ENCODE measurements at regions not wholly inside any gene's neighbourhood (a gene's known extent, or its start where the extent isn't known, plus 50 kb on each side); places are given as distances from the start of the nearest gene placed in this dataset.

DNA sequence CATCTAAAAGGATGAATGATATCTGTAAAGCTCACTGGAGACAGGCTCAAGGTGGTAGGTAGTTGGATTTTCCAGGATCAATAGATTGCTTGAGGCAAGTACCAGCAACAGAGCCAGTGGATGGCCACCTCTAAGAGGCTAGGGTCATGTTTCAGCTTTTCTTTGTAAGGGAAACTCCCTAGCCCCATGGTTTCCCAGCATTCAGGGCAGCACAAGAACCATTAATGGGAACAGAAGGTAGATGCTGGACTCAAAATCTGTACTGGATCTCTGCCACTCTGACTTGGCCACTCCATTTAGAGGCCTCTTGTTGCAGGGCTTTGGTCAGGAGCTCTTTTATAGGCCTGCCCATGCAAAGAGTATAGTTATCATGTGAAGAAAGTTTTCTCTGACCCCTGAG lies 76.1 kb upstream of the DYRK2 start:
- FAIRE-seq (no peak), DNase-seq (ENCODE audit: low read depth, low spot score) (no peak)
- no peak overlapping the region for H2AFZ ChIP-seq (ENCODE audit: control insufficient read depth, low read length)
- H3K27ac ChIP-seq (ENCODE audit: control insufficient read depth, insufficient read depth, low read length), result no peak overlapping the region
- H4K20me1 ChIP-seq (ENCODE audit: control insufficient read depth, extremely low read depth, insufficient read depth, low read length), result no peaks in the 10 kb centered on the region
- H3K4me3 ChIP-seq (ENCODE audit: control insufficient read depth in 2 of 3, extremely low read depth in 1 of 3, insufficient read depth in 2 of 3, low read depth in 1 of 3, low read length in 3 of 3), result no peak overlapping the region
- dilution Hi-C loops (cut with MboI; ENCODE audit: extremely low pct_ligation_motif_present, low sequenced_read_pairs), result no loop called here
- no peak overlapping the region for H3K4me2 ChIP-seq (ENCODE audit: control insufficient read depth, extremely low read depth, insufficient read depth, low read depth, low read length)
- no peaks in the 10 kb centered on the region for H3K79me2 ChIP-seq (ENCODE audit: control insufficient read depth, insufficient read depth, low read length)
- no peaks in the 10 kb centered on the region for H3K36me3 ChIP-seq (ENCODE audit: control insufficient read depth in 2 of 2, extremely low read depth in 1 of 2, insufficient read depth in 2 of 2, low read length in 2 of 2)
- TF ChIP-seq EZH2 (IDR thresholded peaks at IDR 0.05; ENCODE audit: low read length) (no peak), CTCF (optimal IDR thresholded peaks at IDR 0.05 in 1 of 3, IDR thresholded peaks at IDR 0.05 in 1 of 3, conservative IDR thresholded peaks at IDR 0.05 in 1 of 3; ENCODE audit: extremely low read depth in 1 of 3, insufficient read depth in 2 of 3, low read length in 3 of 3) (no peak)
- H3K9me3 ChIP-seq (ENCODE audit: control insufficient read depth, low read depth, low read length), result no peaks in the 10 kb centered on the region
- H3K9me1 ChIP-seq (ENCODE audit: control insufficient read depth, extremely low read depth, insufficient read depth, low read length), result no peaks in the 10 kb centered on the region
- peaks cover 4% of the 10 kb centered on the region for H3K27me3 ChIP-seq (ENCODE audit: control insufficient read depth, extremely low read depth, insufficient read depth, low read length)
- H3K4me1 ChIP-seq (ENCODE audit: control insufficient read depth, extremely low read depth, insufficient read depth, low read length), result no peaks in the 10 kb centered on the region
- no peak overlapping the region for H3K9ac ChIP-seq (ENCODE audit: control insufficient read depth, extremely low read depth, insufficient read depth, low read length)

GRCh38 chr12:67573566-67573965 lies 75.0 kb upstream of the DYRK2 start:
- no peak for FAIRE-seq
- TF ChIP-seq EZH2 (IDR thresholded peaks at IDR 0.05; ENCODE audit: low read length), result no peak
- no peak for TF ChIP-seq CTCF (optimal IDR thresholded peaks at IDR 0.05 in 1 of 3, IDR thresholded peaks at IDR 0.05 in 1 of 3, conservative IDR thresholded peaks at IDR 0.05 in 1 of 3; ENCODE audit: extremely low read depth in 1 of 3, insufficient read depth in 2 of 3, low read length in 3 of 3)
- Histone ChIP-seq H3K4me3 (ENCODE audit: control insufficient read depth in 2 of 3, extremely low read depth in 1 of 3, insufficient read depth in 2 of 3, low read depth in 1 of 3, low read length in 3 of 3) (no peak overlapping the region), H3K4me1 (ENCODE audit: control insufficient read depth, extremely low read depth, insufficient read depth, low read length) (no peaks in the 10 kb centered on the region), H3K9me3 (ENCODE audit: control insufficient read depth, low read depth, low read length) (no peaks in the 10 kb centered on the region), H4K20me1 (ENCODE audit: control insufficient read depth, extremely low read depth, insufficient read depth, low read length) (no peaks in the 10 kb centered on the region), H3K9ac (ENCODE audit: control insufficient read depth, extremely low read depth, insufficient read depth, low read length) (no peak overlapping the region), H3K9me1 (ENCODE audit: control insufficient read depth, extremely low read depth, insufficient read depth, low read length) (no peaks in the 10 kb centered on the region), H3K79me2 (ENCODE audit: control insufficient read depth, insufficient read depth, low read length) (no peaks in the 10 kb centered on the region), H3K4me2 (ENCODE audit: control insufficient read depth, extremely low read depth, insufficient read depth, low read depth, low read length) (no peak overlapping the region), H3K27ac (ENCODE audit: control insufficient read depth, insufficient read depth, low read length) (no peak overlapping the region), H3K36me3 (ENCODE audit: control insufficient read depth in 2 of 2, extremely low read depth in 1 of 2, insufficient read depth in 2 of 2, low read length in 2 of 2) (no peaks in the 10 kb centered on the region), H2AFZ (ENCODE audit: control insufficient read depth, low read length) (no peak overlapping the region), H3K27me3 (ENCODE audit: control insufficient read depth, extremely low read depth, insufficient read depth, low read length) (peaks cover 4% of the 10 kb centered on the region)
- no peak for DNase-seq (ENCODE audit: low read depth, low spot score)
- dilution Hi-C loops (cut with MboI; ENCODE audit: extremely low pct_ligation_motif_present, low sequenced_read_pairs), result no loop called here

Data from keratinocyte (primary cell).